PC-9 (cell line): ENCODE measurements at regions not wholly inside any gene's neighbourhood (a gene's known extent, or its start where the extent isn't known, plus 50 kb on each side); places are given as distances from the start of the nearest gene placed in this dataset.
A peak's percentile ranks its signal among the peaks of the same experiment; 100 is the strongest.

Experiments
- BruUV-seq: library from RNA; stranded (reverse); fragments of 400-500 nt; replicated peaks from 2 replicates; lab custom pipeline; 2021; lab: Mats Ljungman, UMichigan
- CTCF ChIA-PET: fragments of 300-600 bp; sonication (Branson Sonifier 250); formaldehyde crosslinking; loops from one replicate; lab custom pipeline; 2022; ENCODE audit warnings: antibody characterized with exemption; lab: Charles Lee
- POLR2A ChIA-PET: fragments of 300-600 bp; sonication (Branson Sonifier 250); formaldehyde crosslinking; loops from one replicate; lab custom pipeline; 2022; ENCODE audit warnings: antibody characterized with exemption; ENCODE audit not compliant: unreplicated experiment; lab: Charles Lee
- DNase-seq, 2 experiments: peaks; one replicate each; pipeline versions ENCODE4 v3.0.0 to v3.0.0-alpha.2; 2015 to 2022; ENCODE audit warnings: mixed read lengths in 1 of 2
- H2AFZ ChIP-seq: fragments of 200-600 bp; sonication (generic); 2 replicates; pipeline ENCODE4 v1.8.1; 2017; ENCODE audit warnings: antibody characterized with exemption
- H3F3A ChIP-seq: fragments of 200-600 bp; sonication (generic); 2 replicates; pipeline ENCODE4 v1.8.1; 2017; ENCODE audit warnings: antibody characterized with exemption, mild to moderate bottlenecking, low read depth; ENCODE audit not compliant: insufficient read depth
- H3K27ac ChIP-seq: fragments of 200-600 bp; sonication (generic); 2 replicates; pipeline ENCODE4 v1.6.1; 2016; ENCODE audit warnings: mixed run types
- H3K27me3 ChIP-seq: fragments of 200-600 bp; sonication (generic); 2 replicates; pipeline ENCODE4 v1.6.1; 2016; ENCODE audit warnings: low read depth, mixed run types; ENCODE audit not compliant: insufficient read depth
- H3K36me3 ChIP-seq: fragments of 200-600 bp; sonication (generic); 2 replicates; pipeline ENCODE4 v1.6.1; 2016; ENCODE audit warnings: low read depth, mixed run types
- H3K4me1 ChIP-seq: fragments of 200-600 bp; sonication (generic); replicated peaks from 2 replicates; pipeline ENCODE4 v1.6.1; 2016; ENCODE audit warnings: mixed run types; ENCODE audit not compliant: insufficient read depth
- H3K4me2 ChIP-seq: fragments of 200-600 bp; sonication (generic); 2 replicates; pipeline ENCODE4 v1.6.1; 2017; ENCODE audit warnings: mixed run types
- H3K4me3 ChIP-seq: fragments of 200-600 bp; sonication (generic); 2 replicates; pipeline ENCODE4 v1.6.1; 2016; ENCODE audit warnings: mixed run types
- H3K79me2 ChIP-seq: fragments of 200-600 bp; sonication (generic); 2 replicates; pipeline ENCODE4 v1.6.1; 2017; ENCODE audit warnings: low read depth, mixed run types
- H3K9me2 ChIP-seq: fragments of 200-600 bp; sonication (generic); 2 replicates; pipeline ENCODE4 v1.8.1; 2017; ENCODE audit warnings: mild to moderate bottlenecking; ENCODE audit not compliant: insufficient read depth
- H3K9me3 ChIP-seq: fragments of 200-600 bp; sonication (generic); 2 replicates; pipeline ENCODE4 v1.8.1; 2016; ENCODE audit warnings: low read depth; ENCODE audit not compliant: insufficient read depth
- H4K20me1 ChIP-seq: fragments of 200-600 bp; sonication (generic); 2 replicates; pipeline ENCODE4 v1.8.1; 2017; ENCODE audit not compliant: insufficient read depth
- EZH2 ChIP-seq: fragments of 200-600 bp; sonication (generic); IDR thresholded peaks from 2 replicates; pipeline ENCODE4 v1.8.0; 2017; ENCODE audit warnings: antibody characterized with exemption, low read depth
- intact Hi-C: fragments of 100-400 bp; cut with micrococcal nuclease; formaldehyde crosslinking; loops from one replicate; pipeline ENCODE4 v1.10.0; 2022; ENCODE audit not compliant: unreplicated experiment
- TF ChIP-seq, protein P1 (sequence below): fragments of 200-600 bp; sonication (generic); conservative IDR thresholded peaks from 2 replicates; pipeline ENCODE4 v1.6.1; 2017; ENCODE audit warnings: mixed run types, antibody characterized with exemption, mild to moderate bottlenecking, moderate library complexity

- Histone ChIP-seq H4K20me1 (no peaks in the 10 kb centered on the region), H2AFZ (no peak overlapping the region), H3K9me3 (no peaks in the 10 kb centered on the region), H3K27me3 (no peaks in the 10 kb centered on the region), H3K36me3 (no peaks in the 10 kb centered on the region), H3K4me1 (no peaks in the 10 kb centered on the region), H3K27ac (no peak overlapping the region), H3K4me3 (no peak overlapping the region), H3F3A (no peaks in the 10 kb centered on the region), H3K9me2 (no peaks in the 10 kb centered on the region), H3K4me2 (0 out of 2 replicates have a peak overlapping the region, but pooled peaks have one; percentile 18), H3K79me2 (no peaks in the 10 kb centered on the region)
- no peak for DNase-seq
- TF ChIP-seq EZH2: no peak
- TF ChIP-seq, protein P1, sequence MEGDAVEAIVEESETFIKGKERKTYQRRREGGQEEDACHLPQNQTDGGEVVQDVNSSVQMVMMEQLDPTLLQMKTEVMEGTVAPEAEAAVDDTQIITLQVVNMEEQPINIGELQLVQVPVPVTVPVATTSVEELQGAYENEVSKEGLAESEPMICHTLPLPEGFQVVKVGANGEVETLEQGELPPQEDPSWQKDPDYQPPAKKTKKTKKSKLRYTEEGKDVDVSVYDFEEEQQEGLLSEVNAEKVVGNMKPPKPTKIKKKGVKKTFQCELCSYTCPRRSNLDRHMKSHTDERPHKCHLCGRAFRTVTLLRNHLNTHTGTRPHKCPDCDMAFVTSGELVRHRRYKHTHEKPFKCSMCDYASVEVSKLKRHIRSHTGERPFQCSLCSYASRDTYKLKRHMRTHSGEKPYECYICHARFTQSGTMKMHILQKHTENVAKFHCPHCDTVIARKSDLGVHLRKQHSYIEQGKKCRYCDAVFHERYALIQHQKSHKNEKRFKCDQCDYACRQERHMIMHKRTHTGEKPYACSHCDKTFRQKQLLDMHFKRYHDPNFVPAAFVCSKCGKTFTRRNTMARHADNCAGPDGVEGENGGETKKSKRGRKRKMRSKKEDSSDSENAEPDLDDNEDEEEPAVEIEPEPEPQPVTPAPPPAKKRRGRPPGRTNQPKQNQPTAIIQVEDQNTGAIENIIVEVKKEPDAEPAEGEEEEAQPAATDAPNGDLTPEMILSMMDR: no peak
- intact Hi-C loops: no loop called here
- ChIA-PET CTCF (interaction anchor here (0.6 kb wide), 1 partner anchor 9 kb away, joined by 3 read pairs; no protein-coding TSS in a partner anchor), POLR2A (no interaction called here)
- BruUV-seq: no TSS peak
These were observed 218.8 kb upstream of the NOCT start for GRCh38 chr4:138796761-138797160.

GRCh38 chr4:138790706-138791340 is 224.8 kb upstream of the NOCT start:
- DNase-seq: no peak
- BruUV-seq: no TSS peak
- Histone ChIP-seq H3K4me3 (no peak overlapping the region), H3F3A (no peaks in the 10 kb centered on the region), H4K20me1 (no peaks in the 10 kb centered on the region), H3K79me2 (no peaks in the 10 kb centered on the region), H3K9me3 (no peaks in the 10 kb centered on the region), H2AFZ (no peak overlapping the region), H3K4me2 (no peak overlapping the region), H3K36me3 (no peaks in the 10 kb centered on the region), H3K27ac (no peak overlapping the region), H3K4me1 (no peaks in the 10 kb centered on the region), H3K9me2 (no peaks in the 10 kb centered on the region), H3K27me3 (no peaks in the 10 kb centered on the region)
- no peak for TF ChIP-seq EZH2
- TF ChIP-seq, protein P1: no peak
- CTCF ChIA-PET: no interaction called here
- intact Hi-C loops: no loop called here
- POLR2A ChIA-PET: no interaction called here

DNA sequence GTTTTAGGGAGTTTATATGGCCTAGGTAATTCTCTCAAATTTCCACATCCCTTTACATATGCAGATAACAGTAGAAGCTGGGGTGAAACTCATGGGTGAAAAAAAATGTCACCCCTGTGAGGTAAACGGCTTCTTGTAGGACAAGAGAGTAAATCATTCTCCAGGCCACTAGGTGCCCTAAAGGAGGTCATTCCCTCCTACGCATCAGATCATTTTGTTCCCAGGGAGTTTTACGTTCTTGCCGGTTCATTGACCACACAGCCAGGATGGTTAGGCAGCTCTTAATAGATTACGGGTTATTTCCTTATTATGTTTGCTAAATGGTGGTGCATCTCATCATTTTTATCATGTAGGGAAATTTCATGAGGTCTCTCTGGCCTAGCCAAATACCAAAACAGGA is 225.8 kb upstream of the NOCT start:
- H3K4me1 ChIP-seq: no peaks in the 10 kb centered on the region
- intact Hi-C loops: no loop called here
- BruUV-seq: no TSS peak
- H3K27ac ChIP-seq: no peak overlapping the region
- H3K9me3 ChIP-seq: no peaks in the 10 kb centered on the region
- no peaks in the 10 kb centered on the region for H3K79me2 ChIP-seq
- H2AFZ ChIP-seq: no peak overlapping the region
- ChIA-PET CTCF (no interaction called here), POLR2A (no interaction called here)
- no peak for DNase-seq
- TF ChIP-seq EZH2: no peak
- TF ChIP-seq, protein P1: no peak
- H4K20me1 ChIP-seq: no peaks in the 10 kb centered on the region
- H3K36me3 ChIP-seq: no peaks in the 10 kb centered on the region
- H3K27me3 ChIP-seq: no peaks in the 10 kb centered on the region
- no peak overlapping the region for H3K4me2 ChIP-seq
- no peaks in the 10 kb centered on the region for H3K9me2 ChIP-seq
- H3K4me3 ChIP-seq: no peak overlapping the region
- no peaks in the 10 kb centered on the region for H3F3A ChIP-seq
